Stimulated activated CD4-positive, alpha-beta T cell treated with anti-CD3 and anti-CD28 coated beads, Interleukin-2, amount 100 ng/mL, for 48 hours (primary cell): ENCODE measurements at regions not wholly inside any gene's neighbourhood (a gene's known extent, or its start where the extent isn't known, plus 50 kb on each side); places are given as distances from the start of the nearest gene placed in this dataset.

Experiments used
- DNase-seq, 2 donors: peaks; one replicate each; pipeline ENCODE4 v3.0.0-alpha.2; 2020

DNA sequence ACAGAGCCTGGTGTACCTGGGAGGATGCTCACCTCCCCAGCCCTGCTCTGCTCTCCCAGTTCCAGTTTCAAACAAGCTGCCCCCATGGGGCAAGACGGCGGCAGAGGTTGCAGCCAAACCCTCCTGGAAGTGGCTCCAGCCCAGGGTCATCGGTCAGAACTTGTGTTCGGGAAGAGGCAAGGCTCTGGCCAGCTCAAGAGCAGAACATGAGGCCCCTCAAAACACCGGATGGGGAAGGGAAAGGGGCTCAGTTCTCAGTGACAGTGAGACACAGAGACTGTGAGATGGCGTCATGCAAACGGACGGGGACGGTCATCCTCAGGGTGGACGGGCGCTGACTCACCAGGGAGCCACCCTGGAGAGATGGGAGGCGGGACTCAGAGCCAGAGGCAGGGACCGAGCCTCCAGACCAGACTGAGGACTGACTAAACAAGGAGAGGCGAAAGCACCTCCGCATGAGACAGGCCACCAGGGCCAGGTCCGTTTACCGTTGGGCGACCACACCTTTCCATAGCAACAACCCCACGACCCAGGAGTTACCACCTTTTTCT lies 63.9 kb upstream of the GALNT9 start:
- no peak for DNase-seq

DNA sequence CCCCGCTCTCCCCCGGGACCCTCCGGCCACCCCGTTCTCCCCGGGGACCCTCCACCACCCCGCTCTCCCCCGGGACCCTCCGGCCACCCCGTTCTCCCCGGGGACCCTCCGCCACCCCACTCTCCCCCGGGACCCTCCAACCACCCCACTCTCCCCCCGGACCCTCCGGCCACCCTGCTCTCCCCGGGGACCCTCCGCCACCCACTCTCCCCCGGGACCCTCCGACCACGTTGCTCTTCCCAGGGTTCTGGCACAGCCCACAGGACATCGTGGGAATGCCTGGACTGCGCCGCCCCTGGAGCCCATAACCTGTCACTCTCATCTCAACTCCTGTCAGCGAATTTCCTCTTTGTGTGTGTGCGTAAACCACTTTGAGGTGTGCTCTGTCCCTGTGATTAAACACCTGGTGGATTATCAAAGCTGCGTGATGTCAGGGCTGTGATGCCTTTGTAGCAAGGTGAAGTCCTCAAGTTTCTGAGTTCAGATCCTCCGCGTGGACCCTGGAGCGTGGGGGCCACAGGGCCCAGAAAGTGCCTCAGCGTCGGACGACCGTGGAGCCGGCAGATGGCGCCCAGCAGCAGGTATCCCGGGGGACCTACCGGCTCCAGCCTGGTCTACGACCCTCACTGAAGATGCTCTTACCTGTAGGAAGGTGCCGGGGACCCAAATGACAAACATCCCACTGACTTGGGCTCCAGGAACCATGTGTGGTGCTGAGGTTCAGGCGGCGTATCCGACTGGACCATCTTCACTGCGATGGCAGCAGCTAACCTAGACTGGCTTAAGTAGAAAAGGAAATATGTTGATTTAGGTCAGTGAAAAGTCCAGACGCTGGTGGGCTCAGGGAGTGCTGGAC lies 63.2 kb upstream of the GALNT9 start:
- no peak for DNase-seq

DNA sequence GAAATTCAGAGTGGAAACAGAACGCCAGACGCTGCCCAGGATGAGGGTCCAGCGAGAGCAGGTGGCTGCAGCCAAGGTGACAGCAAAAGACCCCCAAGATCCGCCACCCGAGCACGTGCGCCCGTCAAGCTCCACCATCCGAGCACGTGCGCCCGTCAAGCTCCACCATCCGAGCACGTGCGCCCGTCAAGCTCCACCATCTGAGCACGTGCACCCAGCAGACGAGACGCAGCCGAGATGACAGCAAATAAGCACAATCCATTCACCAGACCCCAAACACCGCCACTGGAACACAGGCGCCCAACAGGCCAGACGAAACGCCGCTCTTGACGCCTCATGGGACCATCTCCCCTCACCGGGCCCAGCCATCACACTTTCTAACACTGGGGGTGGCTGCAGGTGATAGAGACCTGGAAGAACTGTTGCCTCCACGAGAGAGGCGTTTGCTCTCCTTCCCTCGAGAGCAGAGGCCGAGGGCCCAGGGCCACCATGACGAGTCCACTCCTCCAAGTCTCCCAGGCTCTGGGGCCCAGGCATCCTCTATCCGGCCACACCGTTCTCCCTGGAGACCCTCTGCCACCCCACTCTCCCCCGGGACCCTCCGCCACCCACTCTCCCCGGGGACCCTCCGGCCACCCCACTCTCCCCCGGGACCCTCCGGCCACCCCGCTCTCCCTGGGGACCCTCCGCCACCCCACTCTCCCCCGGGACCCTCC lies 62.1 kb upstream of the GALNT9 start:
- no peak for DNase-seq

GRCh38 chr12:132390287-132391076 lies 61.1 kb upstream of the GALNT9 start:
- no peak for DNase-seq

DNA sequence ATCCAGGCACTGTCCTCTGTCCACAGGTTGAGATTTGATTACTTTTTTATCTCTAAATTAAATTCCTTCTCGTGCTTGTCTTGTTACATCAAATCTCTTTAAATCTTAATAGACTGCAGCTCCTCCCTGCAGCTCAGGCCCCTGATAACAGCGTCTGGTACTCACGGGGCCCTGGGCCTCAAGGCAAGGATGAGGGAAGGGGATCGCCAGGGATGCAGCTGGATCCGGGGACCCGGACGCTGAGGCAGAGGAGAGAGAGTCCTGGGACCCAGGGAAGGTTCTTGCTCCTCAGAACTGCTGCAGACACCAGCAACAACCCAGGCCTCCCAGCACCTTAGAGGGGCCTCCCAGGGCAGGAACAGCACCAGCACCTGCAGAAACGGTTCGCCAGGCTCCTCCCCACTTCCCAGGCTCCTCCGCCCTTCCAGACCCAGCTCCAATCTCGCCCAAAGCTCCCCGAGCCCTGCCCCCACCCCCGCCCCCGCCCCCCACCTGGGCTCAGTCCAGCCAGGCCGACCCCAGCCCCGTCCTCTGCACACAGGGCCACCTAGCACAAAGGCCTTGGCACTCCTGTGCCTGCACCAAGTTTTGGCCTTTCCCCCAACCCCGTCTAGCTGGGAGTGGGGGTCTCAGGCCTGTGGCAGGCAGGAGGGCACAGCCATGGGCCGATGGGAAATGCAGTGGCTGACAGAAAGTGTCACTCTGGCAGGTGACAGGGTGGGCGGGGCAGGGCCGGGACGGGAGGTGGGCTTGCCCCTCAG lies 60.3 kb upstream of the GALNT9 start:
- no peak for DNase-seq

GRCh38 chr12:132389026-132389425 lies 59.6 kb upstream of the GALNT9 start:
- no peak for DNase-seq

GRCh38 chr12:132388379-132389015 lies 59.1 kb upstream of the GALNT9 start:
- no peak for DNase-seq

GRCh38 chr12:132386926-132387497 lies 57.6 kb upstream of the GALNT9 start:
- no peak for DNase-seq

DNA sequence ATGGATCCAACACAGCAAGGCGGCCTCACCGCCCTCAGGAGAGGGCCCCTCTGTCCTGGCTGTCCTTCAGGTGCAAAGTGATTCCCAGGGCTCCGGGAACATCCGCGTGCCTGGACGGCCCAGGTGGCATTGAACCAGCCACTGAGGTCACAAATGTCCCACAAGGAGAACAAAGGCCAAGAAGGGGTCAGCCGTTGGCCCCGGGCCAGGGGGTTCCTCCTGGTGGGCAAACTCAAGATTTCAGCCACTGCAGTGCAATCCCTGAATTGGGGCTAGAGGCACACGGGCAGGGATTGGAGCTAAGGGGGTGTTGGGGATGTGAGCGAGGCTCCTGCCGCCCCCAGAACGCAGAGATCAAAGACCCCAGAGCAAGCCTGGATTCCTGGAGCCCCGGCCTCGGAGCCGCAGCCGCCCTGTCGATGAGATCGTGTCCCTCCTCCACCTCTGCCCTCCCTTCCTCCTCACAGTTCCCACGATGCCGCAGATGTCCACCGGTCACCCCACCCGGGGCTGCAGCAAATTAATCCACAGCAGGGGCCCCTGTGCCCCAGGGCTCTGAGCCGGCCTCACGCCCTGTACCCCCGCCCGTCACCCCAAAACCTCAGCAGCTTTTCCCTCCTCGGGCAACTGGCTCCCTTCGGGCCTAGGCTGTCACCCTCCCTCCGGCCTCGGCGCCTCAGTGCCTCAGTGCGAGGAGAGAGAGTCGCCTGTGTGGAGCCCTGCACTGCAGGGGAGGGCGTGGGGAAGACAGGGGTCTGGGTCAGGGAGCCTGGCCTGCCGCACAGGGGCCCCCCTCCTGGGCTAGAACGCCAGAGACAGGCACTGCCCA lies 56.7 kb upstream of the GALNT9 start:
- DNase-seq: no peak

DNA sequence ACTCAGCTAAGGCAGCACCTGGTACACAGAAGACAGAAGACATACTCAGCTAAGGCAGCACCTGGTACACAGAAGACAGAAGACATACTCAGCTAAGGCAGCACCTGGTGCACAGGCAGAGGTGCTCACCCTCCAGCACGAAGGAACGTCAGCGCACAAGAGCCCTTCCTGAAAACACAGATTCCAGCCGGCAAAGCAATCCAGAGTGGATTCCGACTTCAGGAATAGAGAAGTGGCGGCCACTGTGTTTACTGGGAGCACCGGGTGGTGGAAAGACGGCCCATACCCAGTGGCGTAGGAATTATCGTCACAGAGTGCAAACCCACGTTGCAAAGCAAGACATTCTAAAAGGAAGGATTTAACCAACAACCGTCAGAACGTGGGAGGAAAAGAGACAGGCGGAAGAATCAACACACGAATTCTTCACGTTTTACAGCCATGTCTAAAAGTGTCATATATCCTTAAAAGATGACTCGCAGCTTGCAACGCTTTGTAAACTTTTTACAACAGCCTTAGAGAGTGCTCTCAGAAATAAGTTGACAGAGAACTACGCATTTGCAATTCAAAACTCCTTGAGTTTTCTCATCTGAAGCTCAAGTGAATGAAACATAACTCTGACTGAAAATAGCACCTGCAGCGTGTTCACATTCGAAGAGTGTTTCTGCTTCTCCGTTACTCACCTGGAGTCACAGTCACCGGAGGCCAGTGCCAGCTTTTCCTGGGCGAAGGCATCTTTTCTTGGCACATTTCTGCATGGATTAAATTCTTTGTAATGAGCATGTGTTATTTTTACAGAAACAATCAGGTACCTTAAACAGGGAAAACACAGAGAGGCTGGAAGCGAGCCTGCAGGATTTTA lies 55.8 kb upstream of the GALNT9 start:
- no peak for DNase-seq

DNA sequence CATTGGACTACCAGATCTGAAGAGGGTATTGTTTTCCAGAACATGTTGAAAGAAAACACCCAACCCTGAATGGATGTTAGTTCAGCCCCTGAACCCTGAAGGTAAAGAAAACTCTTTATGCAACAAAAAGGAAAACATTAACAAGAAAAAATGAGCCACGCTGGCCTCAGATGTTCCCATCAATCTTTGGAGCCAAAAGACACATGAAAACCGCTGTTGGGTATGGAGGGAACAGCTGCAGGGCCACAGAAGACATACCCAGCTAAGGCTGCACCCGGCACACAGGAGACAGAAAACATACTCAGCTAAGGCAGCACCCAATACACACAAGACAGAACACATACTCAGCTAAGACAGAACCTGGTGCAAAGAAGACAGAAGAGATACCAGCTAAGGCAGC lies 51.3 kb upstream of the GALNT9 start:
- no peak for DNase-seq

DNA sequence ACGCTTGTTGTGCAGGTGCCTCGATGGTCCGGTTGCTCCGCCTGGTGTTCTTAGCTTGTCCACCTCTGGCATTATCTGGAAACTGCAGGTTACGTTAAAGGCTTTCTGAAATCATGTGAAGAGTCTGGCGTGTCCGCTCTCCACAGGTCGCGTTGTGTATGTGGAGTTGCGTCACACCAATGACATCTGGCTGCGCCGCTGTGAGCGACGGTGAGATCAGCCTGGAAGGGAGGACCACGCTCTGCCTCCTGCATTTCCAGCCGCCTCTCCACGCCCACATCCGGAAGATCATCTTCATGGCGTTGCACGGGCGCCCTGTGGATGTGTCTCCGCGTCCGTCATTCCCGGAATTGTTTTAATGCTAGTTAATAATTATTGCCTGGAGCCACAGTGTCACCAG lies 50.6 kb upstream of the GALNT9 start:
- no peak for DNase-seq

- no peak for DNase-seq
Measured at GRCh38 chr12:132379576-132379975, 50.2 kb upstream of the GALNT9 start.
